PFSK-1 (cell line): ENCODE measurements at regions not wholly inside any gene's neighbourhood (a gene's known extent, or its start where the extent isn't known, plus 50 kb on each side); places are given as distances from the start of the nearest gene placed in this dataset.

ENCODE experiments used
- POLR2AphosphoS5 ChIP-seq: IDR thresholded peaks from 2 replicates; pipeline ENCODE4 v1.6.1; 2012; ENCODE audit warnings: low read depth, mild to moderate bottlenecking, control low read depth, low read length, moderate library complexity
- SIN3A ChIP-seq: IDR thresholded peaks from 2 replicates; pipeline ENCODE4 v1.6.1; 2012; ENCODE audit warnings: mild to moderate bottlenecking, low read length, moderate library complexity, borderline replicate concordance; ENCODE audit not compliant: insufficient read depth
- TAF1 ChIP-seq: IDR thresholded peaks from 2 replicates; pipeline ENCODE4 v1.6.1; 2012; ENCODE audit warnings: low read length, control low read depth, borderline replicate concordance; ENCODE audit not compliant: insufficient read depth

DNA sequence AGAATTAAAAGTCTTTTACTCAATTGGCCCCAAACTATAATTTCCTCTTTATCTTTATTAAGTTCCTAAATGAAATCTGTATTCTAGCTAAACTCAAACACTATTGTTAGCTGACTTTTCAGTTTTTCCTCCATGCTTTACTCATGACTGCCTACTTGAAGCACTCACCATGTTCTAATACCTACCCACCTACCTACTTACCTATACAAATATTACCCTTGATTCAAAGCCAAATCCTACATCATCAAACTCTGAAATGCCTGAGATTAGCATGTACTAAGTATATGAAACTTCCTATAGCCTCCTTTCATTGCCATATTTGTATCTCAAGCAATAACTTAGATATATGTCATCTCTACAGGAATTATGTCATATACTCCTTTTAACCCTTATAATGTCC is 259.7 kb downstream of the HDGFL1 start:
- TF ChIP-seq SIN3A (no peak), POLR2AphosphoS5 (no peak), TAF1 (no peak)
